ENCODE measurements at regions not wholly inside any gene's neighbourhood (a gene's known extent, or its start where the extent isn't known, plus 50 kb on each side); places are given as distances from the start of the nearest gene placed in this dataset.
"Not testable (repeated sequence)": the region's sequence is repeated elsewhere in the genome, so short reads cannot be mapped to it uniquely, and the experiment has no call there.

- DNase-seq (ENCODE audit: low read depth) = peak; percentile 15
- no peak overlapping the region for H3K4me3 ChIP-seq (ENCODE audit: low read depth, low read length)
- TF ChIP-seq, protein P1, sequence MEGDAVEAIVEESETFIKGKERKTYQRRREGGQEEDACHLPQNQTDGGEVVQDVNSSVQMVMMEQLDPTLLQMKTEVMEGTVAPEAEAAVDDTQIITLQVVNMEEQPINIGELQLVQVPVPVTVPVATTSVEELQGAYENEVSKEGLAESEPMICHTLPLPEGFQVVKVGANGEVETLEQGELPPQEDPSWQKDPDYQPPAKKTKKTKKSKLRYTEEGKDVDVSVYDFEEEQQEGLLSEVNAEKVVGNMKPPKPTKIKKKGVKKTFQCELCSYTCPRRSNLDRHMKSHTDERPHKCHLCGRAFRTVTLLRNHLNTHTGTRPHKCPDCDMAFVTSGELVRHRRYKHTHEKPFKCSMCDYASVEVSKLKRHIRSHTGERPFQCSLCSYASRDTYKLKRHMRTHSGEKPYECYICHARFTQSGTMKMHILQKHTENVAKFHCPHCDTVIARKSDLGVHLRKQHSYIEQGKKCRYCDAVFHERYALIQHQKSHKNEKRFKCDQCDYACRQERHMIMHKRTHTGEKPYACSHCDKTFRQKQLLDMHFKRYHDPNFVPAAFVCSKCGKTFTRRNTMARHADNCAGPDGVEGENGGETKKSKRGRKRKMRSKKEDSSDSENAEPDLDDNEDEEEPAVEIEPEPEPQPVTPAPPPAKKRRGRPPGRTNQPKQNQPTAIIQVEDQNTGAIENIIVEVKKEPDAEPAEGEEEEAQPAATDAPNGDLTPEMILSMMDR (conservative IDR thresholded peaks at IDR 0.05; ENCODE audit: low read depth, low read length) = no peak
Measured at GRCh38 chrX:44747969-44748368, 95.9 kb upstream of the DUSP21 start.

- peak; percentile 1 for DNase-seq (ENCODE audit: low read depth)
Measured at GRCh38 chrX:44747317-44747716, 96.5 kb upstream of the DUSP21 start.

GRCh38 chrX:44744799-44745198 is 99.0 kb upstream of the DUSP21 start:
- no peak for DNase-seq (ENCODE audit: low read depth)
- no peak overlapping the region for H3K4me3 ChIP-seq (ENCODE audit: low read depth, low read length)
- TF ChIP-seq, protein P1 (conservative IDR thresholded peaks at IDR 0.05; ENCODE audit: low read depth, low read length) = no peak

More at GRCh38 chrX:44747317-44747716, 96.5 kb upstream of the DUSP21 start:
- TF ChIP-seq, protein P1 (conservative IDR thresholded peaks at IDR 0.05; ENCODE audit: low read depth, low read length) = no peak
- H3K4me3 ChIP-seq (ENCODE audit: low read depth, low read length) = no peak overlapping the region

- DNase-seq (ENCODE audit: low read depth) = no peak
- TF ChIP-seq, protein P1 (conservative IDR thresholded peaks at IDR 0.05; ENCODE audit: low read depth, low read length) = no peak
- no peak overlapping the region for H3K4me3 ChIP-seq (ENCODE audit: low read depth, low read length)
Measured at GRCh38 chrX:44742480-44743155, 101.2 kb upstream of the DUSP21 start.

- DNase-seq (ENCODE audit: low read depth); H3K4me3 ChIP-seq (ENCODE audit: low read depth, low read length): not testable (repeated sequence)
Measured at GRCh38 chrX:44741859-44742258, 102.0 kb upstream of the DUSP21 start.

DNA sequence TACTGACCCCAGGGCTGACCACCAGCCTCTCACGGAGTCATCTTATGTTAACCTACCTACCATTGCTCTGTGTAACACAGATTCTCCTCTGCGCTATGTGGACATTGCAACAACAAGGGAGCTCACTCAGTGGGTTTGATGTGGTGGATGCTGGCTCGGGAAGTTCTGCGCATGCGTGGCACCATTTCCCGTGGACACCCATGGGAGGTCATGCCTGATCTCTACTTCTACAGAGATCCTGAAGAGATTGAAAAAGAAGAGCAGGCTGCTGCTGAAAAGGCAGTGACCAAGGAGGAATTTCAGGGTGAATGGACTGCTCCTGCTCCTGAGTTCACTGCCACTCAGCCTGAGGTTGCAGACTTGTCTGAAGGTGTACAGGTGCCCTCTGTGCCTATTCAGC is 102.4 kb upstream of the DUSP21 start:
- H3K4me3 ChIP-seq (ENCODE audit: low read depth, low read length); DNase-seq (ENCODE audit: low read depth): not testable (repeated sequence)

- TF ChIP-seq, protein P1 (conservative IDR thresholded peaks at IDR 0.05; ENCODE audit: low read depth, low read length) = no peak
- no peak for DNase-seq (ENCODE audit: low read depth)
- no peak overlapping the region for H3K4me3 ChIP-seq (ENCODE audit: low read depth, low read length)
Measured at GRCh38 chrX:44735498-44735897, 108.3 kb upstream of the DUSP21 start.

DNA sequence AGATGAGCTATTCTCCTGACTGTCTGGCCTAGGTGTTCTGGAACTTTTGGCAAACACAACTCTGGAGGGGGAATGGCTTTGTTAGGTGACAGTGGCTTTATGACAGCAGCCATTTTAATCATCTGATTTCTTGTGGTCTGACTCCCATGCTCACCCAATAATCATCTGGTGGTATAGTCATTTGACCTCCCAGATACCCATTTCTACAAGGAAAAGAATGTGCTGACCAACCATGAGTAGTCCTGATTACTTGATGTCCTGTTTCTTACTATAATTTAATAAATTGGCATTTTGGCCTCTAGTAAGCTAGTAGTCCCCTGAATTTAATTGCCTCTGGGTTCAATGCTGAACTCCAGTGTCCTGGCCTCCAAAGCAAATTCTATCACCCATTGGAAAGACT is 109.9 kb upstream of the DUSP21 start:
- no peak overlapping the region for H3K4me3 ChIP-seq (ENCODE audit: low read depth, low read length)
- no peak for DNase-seq (ENCODE audit: low read depth)
- TF ChIP-seq, protein P1 (conservative IDR thresholded peaks at IDR 0.05; ENCODE audit: low read depth, low read length) = no peak
